A549 (cell line): ENCODE measurements at regions not wholly inside any gene's neighbourhood (a gene's known extent, or its start where the extent isn't known, plus 50 kb on each side); places are given as distances from the start of the nearest gene placed in this dataset.

Experiments used
- CEBPB ChIP-seq, 2 experiments: fragments of >200 bp in 1 of 2; sonication (Bioruptor Twin) in 1 of 2; formaldehyde crosslinking in 1 of 2; IDR thresholded peaks; 2 replicates each; pipeline ENCODE4 v1.6.1; 2012 to 2016
- CHD2 ChIP-seq: fragments of 150-350 bp; IDR thresholded peaks from 2 replicates; pipeline ENCODE4 v1.6.1; 2014; ENCODE audit warnings: low read length; ENCODE audit not compliant: partially characterized antibody
- CTCF ChIP-seq: fragments of >200 bp; sonication (Bioruptor Twin); formaldehyde crosslinking; IDR thresholded peaks from 3 replicates; pipeline ENCODE4 v1.5.1; 2016
- HEYL ChIP-seq: fragments of 250-450 bp; sonication (Bioruptor Pico); IDR thresholded peaks from 2 replicates; pipeline ENCODE4 v1.8.0; 2021; ENCODE audit warnings: mild to moderate bottlenecking, moderate library complexity
- KDM1A ChIP-seq: fragments of 200-600 bp; sonication (generic); IDR thresholded peaks from 2 replicates; pipeline ENCODE4 v1.6.1; 2016; ENCODE audit warnings: low read depth, mild to moderate bottlenecking
- PBX3 ChIP-seq: IDR thresholded peaks from 2 replicates; pipeline ENCODE4 v1.6.1; 2012
- POLR2A ChIP-seq: IDR thresholded peaks from 2 replicates; pipeline ENCODE4 v1.6.1; 2012; ENCODE audit warnings: mild to moderate bottlenecking, low read length
- RAD21 ChIP-seq, 2 experiments: fragments of >200 bp in 1 of 2; sonication (Bioruptor Twin) in 1 of 2; formaldehyde crosslinking in 1 of 2; IDR thresholded peaks in 1 of 2; conservative IDR thresholded peaks in 1 of 2; 2 replicates in 1 of 2; 3 replicates in 1 of 2; pipeline ENCODE4 v1.6.1; 2012 to 2018; ENCODE audit warnings: inconsistent platforms in 1 of 2
- ZFP36 ChIP-seq: fragments of 450-650 bp; IDR thresholded peaks from 2 replicates; pipeline ENCODE4 v1.6.1; 2014; ENCODE audit warnings: borderline replicate concordance; ENCODE audit not compliant: partially characterized antibody

GRCh38 chrX:69073241-69073640 lies 92.0 kb downstream of the PJA1 start:
- TF ChIP-seq ZFP36 (no peak), CTCF (no peak), RAD21 (conservative IDR thresholded peaks at IDR 0.05 in 1 of 2, IDR thresholded peaks at IDR 0.05 in 1 of 2) (no peak), KDM1A (no peak), POLR2A (no peak), CEBPB (IDR thresholded peaks at IDR 0.05) (no peak), PBX3 (no peak), CHD2 (no peak), HEYL (no peak)
